ENCODE measurements at regions not wholly inside any gene's neighbourhood (a gene's known extent, or its start where the extent isn't known, plus 50 kb on each side); places are given as distances from the start of the nearest gene placed in this dataset.

DNA sequence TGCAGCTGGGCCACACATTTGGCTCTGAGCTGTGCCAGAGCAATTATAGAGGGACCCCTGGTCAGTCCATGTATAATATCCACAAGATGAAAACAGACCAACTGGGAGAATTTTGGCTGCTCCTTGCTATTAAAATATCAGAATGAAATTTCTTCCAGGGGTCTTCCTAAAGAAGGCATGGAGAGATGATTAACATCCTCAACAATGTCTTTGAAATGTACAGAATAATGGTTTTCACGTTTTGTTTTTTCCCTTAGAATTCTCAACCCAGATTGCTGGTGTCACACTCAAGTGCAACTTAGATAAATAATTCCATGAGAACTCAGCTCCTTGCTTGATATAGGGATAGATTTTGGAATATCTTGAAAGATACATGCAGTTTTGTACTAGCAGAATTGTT is 148.3 kb upstream of the SLC24A2 start:
- H3K9ac ChIP-seq (ENCODE audit: insufficient read depth in 1 of 2, low read depth in 2 of 2, low read length in 2 of 2), result no peak overlapping the region
- H3K27ac ChIP-seq (ENCODE audit: extremely low read depth, low read depth, low read length), result no peak overlapping the region
- no peak overlapping the region for H3K4me2 ChIP-seq (ENCODE audit: insufficient read depth, low read length)
- H4K20me1 ChIP-seq (replicated peaks; ENCODE audit: control insufficient read depth, insufficient read depth, low read length), result no peaks in the 10 kb centered on the region
- H3K79me2 ChIP-seq (ENCODE audit: control insufficient read depth, insufficient read depth, low read length), result no peaks in the 10 kb centered on the region
- ATAC-seq, result no peak
- POLR2A ChIA-PET, result no interaction called here
- no peaks in the 10 kb centered on the region for H3K9me1 ChIP-seq (ENCODE audit: control insufficient read depth, insufficient read depth, low read length)
- H3K36me3 ChIP-seq (ENCODE audit: control insufficient read depth, insufficient read depth, low read length), result no peaks in the 10 kb centered on the region
- 0% methylated on average over 1 of the region's 1 CpG for WGBS (ENCODE audit: insufficient coverage, low coverage, missing lambda C conversion rate)
- no TSS peak for BruUV-seq (replicated peaks)
- CTCF ChIA-PET (ENCODE audit: low intra/inter-chr PET ratio), result no interaction called here
- no peaks in the 10 kb centered on the region for H3K9me3 ChIP-seq (replicated peaks; ENCODE audit: control insufficient read depth, insufficient read depth, low read depth, low read length)
- no peak for TF ChIP-seq HMGN3 (IDR thresholded peaks at IDR 0.05; ENCODE audit: borderline replicate concordance, extremely low read depth, insufficient read length, low read depth, low read length)
- TF ChIP-seq, protein P1, sequence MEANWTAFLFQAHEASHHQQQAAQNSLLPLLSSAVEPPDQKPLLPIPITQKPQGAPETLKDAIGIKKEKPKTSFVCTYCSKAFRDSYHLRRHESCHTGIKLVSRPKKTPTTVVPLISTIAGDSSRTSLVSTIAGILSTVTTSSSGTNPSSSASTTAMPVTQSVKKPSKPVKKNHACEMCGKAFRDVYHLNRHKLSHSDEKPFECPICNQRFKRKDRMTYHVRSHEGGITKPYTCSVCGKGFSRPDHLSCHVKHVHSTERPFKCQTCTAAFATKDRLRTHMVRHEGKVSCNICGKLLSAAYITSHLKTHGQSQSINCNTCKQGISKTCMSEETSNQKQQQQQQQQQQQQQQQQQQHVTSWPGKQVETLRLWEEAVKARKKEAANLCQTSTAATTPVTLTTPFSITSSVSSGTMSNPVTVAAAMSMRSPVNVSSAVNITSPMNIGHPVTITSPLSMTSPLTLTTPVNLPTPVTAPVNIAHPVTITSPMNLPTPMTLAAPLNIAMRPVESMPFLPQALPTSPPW (CRISPR knock-in tag; IDR thresholded peaks at IDR 0.05), result no peak
- no peak for TF ChIP-seq DIDO1 (tag; IDR thresholded peaks at IDR 0.05; ENCODE audit: low read depth)
- DNase-seq (ENCODE audit: extremely low read depth in 1 of 4, low spot score in 3 of 4), result no peak
- H3K4me1 ChIP-seq (replicated peaks in 1 of 2; ENCODE audit: control insufficient read depth in 2 of 2, insufficient read depth in 2 of 2, low read length in 2 of 2), result no peaks in the 10 kb centered on the region; a peak in 2 of 5 replicates
- no peaks in the 10 kb centered on the region for H3K27me3 ChIP-seq (ENCODE audit: control insufficient read depth in 2 of 2, insufficient read depth in 2 of 2, low read length in 2 of 2)
- H2AFZ ChIP-seq (ENCODE audit: low read depth, low read length), result no peak overlapping the region
- intact Hi-C loops (cut with micrococcal nuclease) (no loop called here), in situ Hi-C loops (cut with MboI) (no loop called here)
- H3K4me3 ChIP-seq, result no peak overlapping the region
- FAIRE-seq, result no peak

DNA sequence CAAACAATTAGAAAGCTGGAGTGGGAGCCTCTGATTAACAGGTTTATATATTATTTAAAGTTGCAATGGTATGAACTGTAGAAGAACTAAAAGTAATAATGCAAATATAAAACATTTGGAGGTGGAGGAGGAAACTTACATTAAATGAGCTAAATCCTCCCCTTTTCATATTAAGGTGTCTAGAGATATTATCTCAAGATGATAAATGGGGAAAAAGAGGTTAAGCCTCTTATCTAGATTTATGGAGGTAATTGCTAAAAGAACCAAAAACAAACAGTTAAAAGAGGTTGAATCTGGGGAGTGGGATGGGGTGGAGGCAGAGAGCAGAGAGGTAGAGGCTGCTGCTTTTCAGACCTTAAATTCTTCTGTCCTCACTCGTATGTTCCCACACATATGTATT is 147.8 kb upstream of the SLC24A2 start:
- Histone ChIP-seq H3K9me3 (replicated peaks; ENCODE audit: control insufficient read depth, insufficient read depth, low read depth, low read length) (no peaks in the 10 kb centered on the region), H3K4me3 (no peak overlapping the region), H3K9me1 (ENCODE audit: control insufficient read depth, insufficient read depth, low read length) (no peaks in the 10 kb centered on the region), H3K27me3 (ENCODE audit: control insufficient read depth in 2 of 2, insufficient read depth in 2 of 2, low read length in 2 of 2) (no peaks in the 10 kb centered on the region), H4K20me1 (replicated peaks; ENCODE audit: control insufficient read depth, insufficient read depth, low read length) (no peaks in the 10 kb centered on the region), H3K36me3 (ENCODE audit: control insufficient read depth, insufficient read depth, low read length) (no peaks in the 10 kb centered on the region), H2AFZ (ENCODE audit: low read depth, low read length) (no peak overlapping the region), H3K9ac (ENCODE audit: insufficient read depth in 1 of 2, low read depth in 2 of 2, low read length in 2 of 2) (no peak overlapping the region), H3K79me2 (ENCODE audit: control insufficient read depth, insufficient read depth, low read length) (no peaks in the 10 kb centered on the region), H3K4me1 (replicated peaks in 1 of 2; ENCODE audit: control insufficient read depth in 2 of 2, insufficient read depth in 2 of 2, low read length in 2 of 2) (no peaks in the 10 kb centered on the region; a peak in 2 of 5 replicates), H3K27ac (ENCODE audit: extremely low read depth, low read depth, low read length) (no peak overlapping the region), H3K4me2 (ENCODE audit: insufficient read depth, low read length) (no peak overlapping the region)
- ChIA-PET POLR2A (no interaction called here), CTCF (ENCODE audit: low intra/inter-chr PET ratio) (no interaction called here)
- in situ Hi-C loops (cut with MboI) (no loop called here), intact Hi-C loops (cut with micrococcal nuclease) (no loop called here)
- no peak for DNase-seq (ENCODE audit: extremely low read depth in 1 of 4, low spot score in 3 of 4)
- 0% methylated on average over 1 of the region's 1 CpG for WGBS (ENCODE audit: insufficient coverage, low coverage, missing lambda C conversion rate)
- no TSS peak for BruUV-seq (replicated peaks)
- TF ChIP-seq NR1H2 (CRISPR knock-in tag; IDR thresholded peaks at IDR 0.05), result no peak
- TF ChIP-seq KDM1A (IDR thresholded peaks at IDR 0.05), result no peak
- TF ChIP-seq TCF7 (IDR thresholded peaks at IDR 0.05; ENCODE audit: borderline replicate concordance), result no peak
- no peak for ATAC-seq
- FAIRE-seq, result no peak
